Activated CD4-positive, alpha-beta memory T cell treated with anti-CD3 and anti-CD28 coated beads, Interleukin-2, amount 10 ng/mL, durations not matched to agents 7 days and 5 days (primary cell): ENCODE measurements at regions not wholly inside any gene's neighbourhood (a gene's known extent, or its start where the extent isn't known, plus 50 kb on each side); places are given as distances from the start of the nearest gene placed in this dataset.

Experiments used
- CTCF ChIA-PET: fragments of 350-600 bp; sonication (Branson Sonifier 250); formaldehyde crosslinking; loops from one replicate; lab custom pipeline; 2021; ENCODE audit warnings: antibody characterized with exemption, inconsistent platforms; lab: Charles Lee
- POLR2A ChIA-PET: fragments of 350-600 bp; sonication (Branson Sonifier 250); formaldehyde crosslinking; loops from one replicate; lab custom pipeline; 2021; ENCODE audit warnings: antibody characterized with exemption; lab: Charles Lee
- DNase-seq: peaks from one replicate; pipeline ENCODE4 v3.0.0-alpha.2; 2020
- H3K27ac Mint-ChIP-seq: one replicate; pipeline ENCODE4 v1.8.0; 2021; ENCODE audit warnings: mild to moderate bottlenecking, mixed read lengths
- H3K27me3 Mint-ChIP-seq: one replicate; pipeline ENCODE4 v1.8.0; 2021; ENCODE audit warnings: mixed read lengths
- H3K36me3 Mint-ChIP-seq: one replicate; pipeline ENCODE4 v1.8.0; 2021; ENCODE audit warnings: low read depth, mixed read lengths
- H3K4me1 Mint-ChIP-seq: one replicate; pipeline ENCODE4 v1.8.0; 2021; ENCODE audit warnings: mixed read lengths
- H3K4me3 Mint-ChIP-seq: one replicate; pipeline ENCODE4 v1.8.0; 2021; ENCODE audit warnings: mild to moderate bottlenecking, mixed read lengths
- H3K9me3 Mint-ChIP-seq: one replicate; pipeline ENCODE4 v1.8.0; 2021; ENCODE audit warnings: mixed read lengths

DNA sequence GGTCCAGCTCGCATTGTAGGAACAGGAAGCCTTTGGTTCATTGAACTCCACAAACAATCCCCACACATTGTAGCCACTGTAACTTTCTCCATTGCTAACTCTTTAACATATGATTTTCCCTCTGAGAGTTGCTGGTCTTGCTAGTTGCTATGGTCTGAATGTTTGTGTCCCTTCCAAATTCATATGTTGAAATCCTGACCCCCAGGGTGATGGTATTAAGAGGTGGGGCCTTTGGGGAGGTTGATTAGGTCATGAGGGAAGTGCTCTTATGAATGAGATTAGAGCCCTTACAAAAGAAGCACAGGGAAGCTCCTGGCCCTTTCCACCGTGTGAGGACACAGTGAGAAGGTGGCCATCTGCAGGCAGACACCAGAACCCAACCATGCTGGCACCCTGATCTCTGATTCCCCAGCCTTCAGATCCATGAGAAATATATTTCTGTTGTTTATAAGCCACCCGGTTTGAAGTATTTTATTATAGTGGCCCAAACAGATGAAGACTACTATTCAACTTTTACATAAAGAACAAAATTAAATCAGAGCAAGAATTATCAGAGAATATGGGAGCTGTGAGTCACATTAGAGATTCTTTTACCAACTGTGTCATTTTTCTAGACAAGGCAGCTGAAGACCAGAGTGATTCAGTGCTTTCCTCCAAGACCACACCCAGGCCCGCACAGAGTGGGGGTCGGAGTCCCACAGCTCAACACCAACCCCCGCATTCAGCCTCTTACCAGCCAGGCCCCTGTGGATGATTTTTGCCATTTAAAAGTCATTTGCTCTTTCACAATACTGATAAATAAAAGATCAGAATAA, 143.0 kb downstream of the SAMD5 start:
- H3K9me3 Mint-ChIP-seq = no peaks in the 10 kb centered on the region
- CTCF ChIA-PET = no interaction called here
- H3K4me3 Mint-ChIP-seq = no peak overlapping the region
- no peaks in the 10 kb centered on the region for H3K27me3 Mint-ChIP-seq
- DNase-seq = no peak
- POLR2A ChIA-PET = no interaction called here
- H3K27ac Mint-ChIP-seq = no peak overlapping the region
- H3K4me1 Mint-ChIP-seq = no peaks in the 10 kb centered on the region
- no peaks in the 10 kb centered on the region for H3K36me3 Mint-ChIP-seq

DNA sequence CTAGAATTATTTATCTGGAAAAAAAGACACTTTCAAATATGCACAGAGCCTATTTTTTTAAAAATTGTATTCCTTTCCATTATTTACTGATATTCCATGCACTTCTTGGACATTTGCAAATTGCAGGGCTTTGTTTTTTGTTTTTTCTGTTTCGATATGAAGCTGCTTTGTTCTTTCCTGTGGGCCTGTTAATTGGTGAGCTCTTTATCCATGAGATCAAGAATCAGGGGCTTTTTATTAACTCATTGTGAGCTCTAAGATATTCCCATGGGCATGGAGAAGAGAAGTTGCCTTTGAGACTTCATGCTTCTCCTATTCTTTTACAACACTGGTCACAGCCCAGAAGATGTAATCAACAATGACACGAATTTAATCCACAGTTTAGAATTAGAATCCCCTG, 145.1 kb downstream of the SAMD5 start:
- no peak for DNase-seq
- Mint-ChIP-seq H3K27ac (no peak overlapping the region), H3K36me3 (no peaks in the 10 kb centered on the region), H3K4me1 (no peaks in the 10 kb centered on the region), H3K4me3 (no peak overlapping the region), H3K9me3 (no peaks in the 10 kb centered on the region), H3K27me3 (no peaks in the 10 kb centered on the region)
- ChIA-PET POLR2A (no interaction called here), CTCF (no interaction called here)

DNA sequence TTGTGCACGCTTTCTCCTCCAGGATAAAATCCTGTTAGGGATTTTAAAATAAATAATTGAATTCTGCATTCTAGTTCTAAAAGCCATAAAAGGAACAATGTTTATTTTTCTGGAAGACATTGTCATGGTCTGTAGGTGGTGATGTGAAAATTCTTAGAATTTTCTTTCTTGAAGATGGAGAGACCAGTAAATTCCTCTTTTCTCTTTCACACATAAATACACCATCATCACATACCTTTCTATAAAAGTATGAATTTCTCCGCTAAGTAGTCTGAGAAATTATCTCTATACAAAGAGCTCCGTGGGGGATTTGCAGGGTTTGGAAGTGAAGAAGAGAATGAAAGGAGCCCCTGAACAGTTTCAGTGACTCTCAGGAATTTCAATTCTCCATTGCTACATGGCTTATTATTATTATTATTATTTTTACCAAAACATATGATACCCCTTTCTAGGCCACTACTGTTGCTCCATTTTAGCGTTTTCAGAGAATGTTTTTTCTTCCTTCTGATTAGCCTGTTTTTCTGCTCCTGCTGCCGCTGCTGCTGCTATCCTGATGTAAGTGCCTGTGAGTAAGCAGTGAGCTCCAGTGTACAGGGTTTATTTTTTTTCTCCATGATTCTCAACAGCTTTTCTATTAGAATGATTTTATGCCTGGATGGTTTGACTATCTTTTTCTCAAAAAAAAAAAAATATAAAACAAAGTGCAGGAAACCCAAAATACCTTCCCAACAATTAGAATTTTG, 145.8 kb downstream of the SAMD5 start:
- Mint-ChIP-seq H3K4me1 (no peaks in the 10 kb centered on the region), H3K36me3 (no peaks in the 10 kb centered on the region), H3K27me3 (no peaks in the 10 kb centered on the region), H3K4me3 (no peak overlapping the region), H3K27ac (no peak overlapping the region), H3K9me3 (no peaks in the 10 kb centered on the region)
- CTCF ChIA-PET = no interaction called here
- DNase-seq = no peak
- POLR2A ChIA-PET = no interaction called here

DNA sequence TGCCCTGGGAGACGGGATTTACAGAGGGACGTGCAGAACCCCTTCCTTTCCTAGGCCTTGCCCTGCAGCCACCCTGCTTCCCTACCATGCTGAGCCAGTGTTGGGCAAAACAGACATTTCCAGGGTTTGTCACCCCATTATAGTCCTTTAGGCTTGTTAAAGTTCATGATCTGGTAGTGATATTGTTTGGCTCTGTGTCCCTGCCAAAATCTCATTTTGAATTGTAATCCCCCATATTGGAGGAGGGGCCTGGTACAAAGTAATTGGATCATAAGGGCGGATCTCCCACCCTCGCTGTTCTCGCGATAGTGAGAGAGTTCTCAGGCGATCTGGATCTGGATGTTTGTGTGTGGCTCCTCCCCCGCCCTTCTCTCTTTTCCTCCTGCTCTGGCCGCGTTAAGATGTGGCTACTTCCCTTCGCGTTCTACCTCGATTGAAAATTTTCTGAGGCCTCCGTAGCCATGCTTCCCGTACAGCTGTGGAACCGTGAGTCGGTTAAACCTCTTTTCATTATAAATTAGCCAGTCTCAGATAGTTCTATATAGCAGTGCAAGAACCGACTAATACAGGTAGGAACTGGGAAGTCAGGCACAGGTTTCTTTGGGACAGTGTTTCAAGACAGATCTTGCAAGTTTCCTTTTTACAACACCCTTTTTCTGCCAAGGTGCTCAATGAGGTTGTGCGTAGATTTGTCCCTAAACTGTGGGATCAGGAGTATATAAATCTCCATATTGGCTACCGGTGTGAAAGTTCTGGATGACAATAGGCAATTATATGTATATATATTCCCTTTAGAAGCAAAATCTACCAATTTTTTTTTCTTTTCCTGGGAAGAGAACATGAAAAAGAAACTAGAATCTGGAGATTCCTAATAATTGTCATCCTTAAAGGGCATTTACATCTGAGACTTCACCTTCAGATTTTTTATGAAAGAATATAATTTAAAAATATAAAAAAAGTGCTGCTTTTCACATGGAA, 152.1 kb downstream of the SAMD5 start:
- no peak for DNase-seq
- POLR2A ChIA-PET = no interaction called here
- Mint-ChIP-seq H3K4me3 (no peak overlapping the region), H3K27ac (no peak overlapping the region), H3K9me3 (no peaks in the 10 kb centered on the region), H3K27me3 (no peaks in the 10 kb centered on the region), H3K36me3 (no peaks in the 10 kb centered on the region), H3K4me1 (no peaks in the 10 kb centered on the region)
- CTCF ChIA-PET = no interaction called here

DNA sequence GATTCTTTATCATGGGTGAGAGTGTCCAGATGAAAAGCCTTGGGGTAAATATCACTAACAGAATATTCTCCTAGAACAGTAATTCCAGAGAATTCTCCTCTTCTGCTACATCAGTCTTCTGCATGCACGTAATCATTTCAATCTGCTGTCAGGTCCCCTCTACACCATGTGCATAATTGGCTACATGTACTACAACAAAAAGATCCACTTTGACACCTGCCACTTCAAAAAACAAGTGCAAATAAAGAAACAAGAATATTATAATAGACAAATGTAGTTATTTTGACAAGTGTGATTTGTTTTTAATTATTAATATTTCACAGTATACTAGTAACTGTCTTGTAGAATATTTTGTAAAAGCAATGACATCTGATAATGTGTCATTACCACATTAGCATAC, 154.2 kb downstream of the SAMD5 start:
- H3K9me3 Mint-ChIP-seq = no peaks in the 10 kb centered on the region
- CTCF ChIA-PET = no interaction called here
- POLR2A ChIA-PET = no interaction called here
- no peaks in the 10 kb centered on the region for H3K27me3 Mint-ChIP-seq
- DNase-seq = no peak
- H3K27ac Mint-ChIP-seq = no peak overlapping the region
- no peaks in the 10 kb centered on the region for H3K4me1 Mint-ChIP-seq
- no peak overlapping the region for H3K4me3 Mint-ChIP-seq
- no peaks in the 10 kb centered on the region for H3K36me3 Mint-ChIP-seq

DNA sequence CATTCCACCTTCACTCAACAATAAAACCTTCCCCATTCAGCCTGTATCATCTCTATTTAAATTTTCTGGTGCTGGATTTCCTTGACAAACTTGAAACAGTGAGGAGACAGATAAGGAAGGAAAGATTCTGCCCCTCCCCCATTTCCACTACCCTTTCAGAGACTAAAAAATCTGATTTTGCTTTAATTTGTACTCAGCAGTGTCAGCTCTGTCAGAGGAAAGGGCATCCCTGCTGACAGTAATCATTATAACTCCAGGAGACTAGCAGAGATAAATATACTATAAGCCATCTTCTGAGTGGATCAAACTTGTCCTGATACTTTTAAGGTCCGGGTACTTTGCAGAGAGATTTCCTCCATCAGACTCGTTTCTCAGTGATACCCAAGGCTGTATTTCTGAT, 155.6 kb downstream of the SAMD5 start:
- CTCF ChIA-PET = no interaction called here
- Mint-ChIP-seq H3K27me3 (no peaks in the 10 kb centered on the region), H3K27ac (no peak overlapping the region), H3K36me3 (no peaks in the 10 kb centered on the region), H3K4me1 (no peaks in the 10 kb centered on the region), H3K4me3 (no peak overlapping the region), H3K9me3 (peaks cover 3% of the 10 kb centered on the region)
- DNase-seq = no peak
- POLR2A ChIA-PET = no interaction called here

DNA sequence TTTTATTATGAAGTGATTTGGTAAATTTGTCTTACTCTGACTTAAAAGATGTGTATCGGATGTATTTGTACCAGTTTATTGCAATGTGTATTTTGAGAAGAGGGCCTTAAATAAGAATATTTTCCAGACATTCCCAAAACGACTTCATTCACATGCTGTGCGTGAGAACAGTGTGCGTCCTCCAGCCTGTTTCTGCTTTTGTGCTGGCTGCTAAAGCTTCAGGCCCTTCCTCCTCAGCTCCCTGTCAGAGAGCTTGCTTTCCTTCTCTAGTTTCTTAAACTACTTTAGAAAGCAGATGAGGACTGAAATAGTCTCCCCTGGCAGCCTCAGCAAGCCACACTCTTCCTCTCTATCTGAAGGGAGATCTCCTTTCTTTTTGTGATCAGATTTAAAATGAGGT, 157.8 kb downstream of the SAMD5 start:
- no peaks in the 10 kb centered on the region for H3K36me3 Mint-ChIP-seq
- POLR2A ChIA-PET = no interaction called here
- H3K4me3 Mint-ChIP-seq = no peak overlapping the region
- no peaks in the 10 kb centered on the region for H3K27me3 Mint-ChIP-seq
- DNase-seq = no peak
- CTCF ChIA-PET = no interaction called here
- peaks cover 3% of the 10 kb centered on the region for H3K9me3 Mint-ChIP-seq
- H3K4me1 Mint-ChIP-seq = no peaks in the 10 kb centered on the region
- no peak overlapping the region for H3K27ac Mint-ChIP-seq

DNA sequence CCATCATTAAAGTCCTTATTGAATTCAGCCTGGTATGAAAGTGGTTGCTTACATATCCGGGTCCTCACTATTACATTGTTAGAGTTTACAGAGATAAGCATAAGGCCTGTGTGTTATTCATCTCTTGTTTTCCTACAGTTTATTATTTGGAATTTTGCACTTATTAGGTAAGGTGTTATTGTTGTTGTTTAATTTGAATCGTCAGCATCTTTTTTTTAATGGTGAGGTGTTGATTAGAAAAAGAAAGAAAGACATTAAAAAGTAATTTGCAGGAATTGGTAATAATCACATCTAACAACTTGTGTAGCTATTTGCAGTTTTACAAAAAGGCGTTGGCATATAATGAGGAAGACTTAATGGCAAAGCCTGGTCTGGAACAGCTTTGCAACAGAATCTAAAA, 158.6 kb downstream of the SAMD5 start:
- H3K27ac Mint-ChIP-seq = no peak overlapping the region
- CTCF ChIA-PET = no interaction called here
- no peak overlapping the region for H3K4me3 Mint-ChIP-seq

DNA sequence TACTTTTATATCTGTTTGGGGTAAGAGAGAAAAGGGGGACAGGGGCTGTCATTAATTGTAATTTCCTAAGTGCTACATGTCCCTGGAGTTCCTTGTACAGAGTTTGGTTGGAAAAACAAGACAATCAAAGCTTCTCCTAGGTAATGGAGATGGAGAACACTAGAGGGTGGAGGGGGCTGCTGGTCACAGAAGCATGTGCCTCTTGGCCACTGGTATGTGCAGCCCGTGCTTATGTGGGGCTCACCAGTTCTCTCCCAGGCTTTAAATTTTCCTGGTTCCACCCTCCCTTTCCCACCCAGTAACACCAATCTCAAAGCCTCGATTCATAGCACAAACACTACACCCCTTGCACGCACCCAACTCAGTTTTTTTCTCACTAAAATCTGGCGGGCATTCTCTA, 165.6 kb downstream of the SAMD5 start:
- ChIA-PET POLR2A (no interaction called here), CTCF (no interaction called here)
- Mint-ChIP-seq H3K4me1 (no peaks in the 10 kb centered on the region), H3K27me3 (no peaks in the 10 kb centered on the region), H3K36me3 (no peaks in the 10 kb centered on the region), H3K4me3 (no peak overlapping the region), H3K9me3 (peaks cover under 1% of the 10 kb centered on the region), H3K27ac (no peak overlapping the region)
- DNase-seq = no peak

More for the DNA sequence above, 158.6 kb downstream of the SAMD5 start:
- POLR2A ChIA-PET = no interaction called here
- no peak for DNase-seq
- Mint-ChIP-seq H3K27me3 (no peaks in the 10 kb centered on the region), H3K9me3 (peaks cover 3% of the 10 kb centered on the region), H3K36me3 (no peaks in the 10 kb centered on the region), H3K4me1 (no peaks in the 10 kb centered on the region)

DNA sequence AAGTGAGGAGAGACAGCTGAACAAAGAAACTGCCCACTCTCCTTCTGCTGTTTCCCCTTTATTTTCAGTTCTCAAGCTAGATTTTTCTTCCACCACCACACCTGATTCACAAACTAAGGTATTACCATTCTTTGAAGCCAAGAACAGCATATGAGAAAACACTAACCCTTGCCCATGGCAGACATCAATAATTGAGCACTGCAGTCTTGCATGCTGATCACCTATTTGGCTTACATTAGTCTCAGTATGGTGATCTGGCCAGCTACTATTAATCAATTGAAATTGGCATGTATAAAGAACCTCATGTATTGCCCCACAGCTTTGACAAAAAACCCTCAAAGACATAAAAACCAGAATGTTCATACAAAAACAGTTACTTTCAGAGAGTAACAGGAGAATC, 166.3 kb downstream of the SAMD5 start:
- ChIA-PET CTCF (no interaction called here), POLR2A (no interaction called here)

DNA sequence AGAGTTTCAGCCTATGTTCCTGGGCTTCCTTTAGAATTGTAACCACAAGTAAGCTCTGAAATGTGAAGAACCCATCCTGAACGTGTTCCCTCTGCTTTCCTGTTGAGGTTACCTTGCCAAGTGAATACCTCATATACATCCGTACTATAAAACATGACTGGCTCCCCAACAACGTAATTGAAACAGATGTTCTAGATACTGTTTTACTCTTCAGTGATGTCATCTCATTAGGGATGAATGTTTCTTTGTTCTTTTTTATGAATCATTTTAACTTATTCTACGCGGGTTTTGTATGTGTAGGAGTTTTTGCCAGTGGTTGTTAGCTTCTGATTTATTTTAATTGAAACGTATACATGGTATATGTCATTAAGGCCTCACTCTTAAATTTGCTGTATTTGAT, 166.8 kb downstream of the SAMD5 start:
- POLR2A ChIA-PET = no interaction called here
- Mint-ChIP-seq H3K4me1 (no peaks in the 10 kb centered on the region), H3K27ac (no peak overlapping the region), H3K27me3 (no peaks in the 10 kb centered on the region), H3K36me3 (no peaks in the 10 kb centered on the region), H3K4me3 (no peak overlapping the region), H3K9me3 (no peaks in the 10 kb centered on the region)
- no peak for DNase-seq
- CTCF ChIA-PET = no interaction called here

More for the DNA sequence above, 166.3 kb downstream of the SAMD5 start:
- no peaks in the 10 kb centered on the region for H3K9me3 Mint-ChIP-seq
- H3K4me1 Mint-ChIP-seq = no peaks in the 10 kb centered on the region
- no peak overlapping the region for H3K4me3 Mint-ChIP-seq
- DNase-seq = no peak
- no peaks in the 10 kb centered on the region for H3K36me3 Mint-ChIP-seq
- H3K27ac Mint-ChIP-seq = no peak overlapping the region
- no peaks in the 10 kb centered on the region for H3K27me3 Mint-ChIP-seq

DNA sequence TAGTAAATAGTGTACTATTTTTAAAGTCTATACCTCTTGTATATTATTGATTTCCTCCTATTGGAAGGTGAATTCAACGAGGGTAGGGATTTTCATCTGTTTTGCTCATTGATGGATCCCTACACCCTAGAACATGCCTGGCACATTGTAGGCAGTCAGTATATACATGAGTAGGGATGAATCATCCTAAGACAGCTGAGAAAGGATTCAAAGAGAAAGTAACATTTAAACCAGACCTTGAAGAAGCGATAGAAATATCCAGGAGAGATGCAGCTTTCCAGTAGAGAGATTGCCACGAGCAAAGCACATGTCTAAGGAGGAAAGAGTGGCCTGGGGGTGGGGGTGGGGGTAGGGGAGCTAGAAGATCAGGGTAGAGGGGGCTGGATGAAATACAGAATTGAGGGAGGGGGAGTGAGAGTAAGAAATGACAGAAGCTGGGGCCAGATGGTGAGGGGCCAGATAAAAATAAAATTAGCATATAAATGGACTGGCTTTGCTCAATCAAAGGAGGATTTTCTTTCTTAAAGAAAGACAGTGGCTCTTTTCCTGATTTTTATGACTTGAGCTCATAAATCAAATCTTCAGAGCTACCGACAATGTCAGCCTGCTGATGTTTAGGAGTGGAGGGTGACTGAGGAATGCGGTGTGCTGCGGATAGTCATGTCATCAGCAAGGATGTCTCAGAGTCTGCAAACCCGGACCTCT, 168.2 kb downstream of the SAMD5 start:
- Mint-ChIP-seq H3K36me3 (no peaks in the 10 kb centered on the region), H3K27ac (no peak overlapping the region), H3K4me1 (no peaks in the 10 kb centered on the region), H3K9me3 (no peaks in the 10 kb centered on the region), H3K27me3 (no peaks in the 10 kb centered on the region), H3K4me3 (no peak overlapping the region)
- DNase-seq = no peak
- CTCF ChIA-PET = no interaction called here
- POLR2A ChIA-PET = no interaction called here

DNA sequence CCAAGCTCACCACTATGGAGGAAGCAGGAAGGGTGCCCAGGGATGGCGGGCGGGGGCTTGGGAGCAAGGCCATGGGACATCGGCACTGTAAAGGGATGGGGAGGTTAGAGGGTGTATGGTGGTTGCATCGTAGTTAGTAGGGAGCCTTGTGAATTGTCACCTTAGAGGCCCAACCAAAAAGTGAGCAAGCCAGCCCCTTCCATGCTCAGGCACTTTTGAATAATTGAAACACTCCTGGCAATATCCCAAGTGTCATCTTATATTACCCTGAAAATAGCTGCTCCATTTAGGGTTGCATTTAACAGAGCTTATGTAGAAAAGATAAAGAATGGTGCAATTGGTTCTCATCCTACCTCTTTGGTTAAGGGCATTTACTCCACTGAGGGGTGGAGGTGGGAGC, 169.2 kb downstream of the SAMD5 start:
- ChIA-PET POLR2A (no interaction called here), CTCF (no interaction called here)
- no peaks in the 10 kb centered on the region for H3K9me3 Mint-ChIP-seq
- H3K36me3 Mint-ChIP-seq = no peaks in the 10 kb centered on the region
- H3K4me3 Mint-ChIP-seq = no peak overlapping the region
- DNase-seq = no peak
- H3K4me1 Mint-ChIP-seq = no peaks in the 10 kb centered on the region
- no peak overlapping the region for H3K27ac Mint-ChIP-seq
- no peaks in the 10 kb centered on the region for H3K27me3 Mint-ChIP-seq
